GM12892 (cell line): ENCODE measurements at regions not wholly inside any gene's neighbourhood (a gene's known extent, or its start where the extent isn't known, plus 50 kb on each side); places are given as distances from the start of the nearest gene placed in this dataset.

Experiments used
- POLR2A ChIP-seq: IDR thresholded peaks from 2 replicates; pipeline ENCODE4 v1.6.1; 2011; ENCODE audit warnings: low read depth, low read length, control low read depth
- POLR2AphosphoS5 ChIP-seq: IDR thresholded peaks from 2 replicates; pipeline ENCODE4 v1.6.1; 2011; ENCODE audit warnings: low read depth, low read length, control low read depth

DNA sequence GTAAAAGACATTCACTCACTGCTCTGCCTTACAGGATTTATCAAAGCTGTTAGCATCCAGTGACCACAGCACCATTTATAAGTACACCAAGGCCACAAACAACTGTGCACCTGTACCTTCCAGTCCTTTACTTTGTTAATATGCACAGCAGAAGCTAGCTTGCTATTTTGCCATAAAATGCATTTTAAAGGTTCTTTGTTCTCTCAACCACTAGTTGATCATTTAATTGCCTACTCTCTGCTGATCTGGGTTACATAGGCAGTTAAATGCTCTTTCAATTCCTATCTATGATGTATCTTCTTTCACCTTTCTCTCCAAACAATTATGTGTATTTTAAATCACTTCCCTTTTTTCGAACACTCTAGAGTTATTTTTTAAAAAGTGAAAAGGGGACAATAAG is 126.4 kb downstream of the SIPA1L2 start:
- TF ChIP-seq POLR2A (no peak), POLR2AphosphoS5 (no peak)
